ENCODE measurements at regions not wholly inside any gene's neighbourhood (a gene's known extent, or its start where the extent isn't known, plus 50 kb on each side); places are given as distances from the start of the nearest gene placed in this dataset.

DNA sequence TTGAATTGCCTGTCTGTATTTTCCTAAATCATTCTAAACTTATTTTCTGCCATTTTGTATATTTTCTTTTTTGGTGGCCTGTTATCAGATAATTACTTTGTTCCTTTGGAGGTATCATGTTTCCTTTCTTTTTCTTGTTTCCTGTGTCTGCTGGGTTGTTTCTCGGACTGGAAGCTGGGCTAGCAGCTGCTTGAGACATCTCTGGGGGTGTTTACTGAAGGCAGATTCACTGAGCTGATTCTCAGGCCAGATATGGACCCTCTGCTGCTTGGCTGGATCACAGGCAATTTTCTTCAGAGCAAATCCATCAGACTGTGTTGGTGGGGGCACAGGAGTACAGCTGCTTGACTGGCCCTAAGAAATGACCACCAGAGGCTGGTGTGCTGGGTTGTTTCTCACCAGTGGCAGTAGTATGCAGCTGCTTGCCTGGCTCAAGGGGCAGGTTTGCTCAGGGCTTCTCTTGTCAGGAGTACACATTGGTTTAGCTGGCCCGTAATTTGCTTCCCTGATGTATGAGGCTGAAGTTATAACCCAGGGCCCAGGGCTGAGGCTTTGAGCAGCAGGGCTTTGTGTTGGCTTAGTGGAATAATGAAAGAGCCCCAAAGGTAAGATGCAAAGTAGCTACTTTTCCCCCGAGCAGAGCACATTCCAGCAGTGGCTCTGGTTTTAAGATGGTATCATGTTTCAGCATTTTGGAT lies 680.6 kb downstream of the TECRL start:
- in situ Hi-C loops (cut with MboI; ENCODE audit: low sequenced_read_pairs, unreplicated experiment) = no loop called here
- TF ChIP-seq, protein P1, sequence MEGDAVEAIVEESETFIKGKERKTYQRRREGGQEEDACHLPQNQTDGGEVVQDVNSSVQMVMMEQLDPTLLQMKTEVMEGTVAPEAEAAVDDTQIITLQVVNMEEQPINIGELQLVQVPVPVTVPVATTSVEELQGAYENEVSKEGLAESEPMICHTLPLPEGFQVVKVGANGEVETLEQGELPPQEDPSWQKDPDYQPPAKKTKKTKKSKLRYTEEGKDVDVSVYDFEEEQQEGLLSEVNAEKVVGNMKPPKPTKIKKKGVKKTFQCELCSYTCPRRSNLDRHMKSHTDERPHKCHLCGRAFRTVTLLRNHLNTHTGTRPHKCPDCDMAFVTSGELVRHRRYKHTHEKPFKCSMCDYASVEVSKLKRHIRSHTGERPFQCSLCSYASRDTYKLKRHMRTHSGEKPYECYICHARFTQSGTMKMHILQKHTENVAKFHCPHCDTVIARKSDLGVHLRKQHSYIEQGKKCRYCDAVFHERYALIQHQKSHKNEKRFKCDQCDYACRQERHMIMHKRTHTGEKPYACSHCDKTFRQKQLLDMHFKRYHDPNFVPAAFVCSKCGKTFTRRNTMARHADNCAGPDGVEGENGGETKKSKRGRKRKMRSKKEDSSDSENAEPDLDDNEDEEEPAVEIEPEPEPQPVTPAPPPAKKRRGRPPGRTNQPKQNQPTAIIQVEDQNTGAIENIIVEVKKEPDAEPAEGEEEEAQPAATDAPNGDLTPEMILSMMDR (IDR thresholded peaks at IDR 0.05; ENCODE audit: borderline replicate concordance, control extremely low read depth, extremely low read depth, insufficient read depth, missing control alignments) = no peak
- no peak for DNase-seq (ENCODE audit: low spot score)

DNA sequence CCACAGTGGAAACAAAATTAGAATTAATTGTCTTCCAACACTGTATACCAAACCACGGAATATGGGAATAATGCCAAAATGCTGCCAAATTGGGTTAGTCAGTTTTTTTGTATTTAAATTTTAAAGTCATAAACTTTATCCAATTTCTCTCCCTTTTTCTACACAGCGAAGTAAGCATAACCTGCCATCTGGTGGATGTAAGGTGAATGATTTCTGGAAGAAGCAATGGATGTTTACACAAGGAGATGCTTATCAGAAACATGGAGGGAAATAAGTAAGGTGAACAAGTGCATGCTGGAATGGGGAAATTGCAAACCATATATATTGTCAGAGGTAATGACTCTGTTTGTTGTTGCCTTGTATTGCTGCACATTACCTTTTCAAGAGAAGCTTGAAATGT lies 691.9 kb downstream of the TECRL start:
- TF ChIP-seq, protein P1 (IDR thresholded peaks at IDR 0.05; ENCODE audit: borderline replicate concordance, control extremely low read depth, extremely low read depth, insufficient read depth, missing control alignments) = no peak
- in situ Hi-C loops (cut with MboI; ENCODE audit: low sequenced_read_pairs, unreplicated experiment) = no loop called here
- no peak for DNase-seq (ENCODE audit: low spot score)

DNA sequence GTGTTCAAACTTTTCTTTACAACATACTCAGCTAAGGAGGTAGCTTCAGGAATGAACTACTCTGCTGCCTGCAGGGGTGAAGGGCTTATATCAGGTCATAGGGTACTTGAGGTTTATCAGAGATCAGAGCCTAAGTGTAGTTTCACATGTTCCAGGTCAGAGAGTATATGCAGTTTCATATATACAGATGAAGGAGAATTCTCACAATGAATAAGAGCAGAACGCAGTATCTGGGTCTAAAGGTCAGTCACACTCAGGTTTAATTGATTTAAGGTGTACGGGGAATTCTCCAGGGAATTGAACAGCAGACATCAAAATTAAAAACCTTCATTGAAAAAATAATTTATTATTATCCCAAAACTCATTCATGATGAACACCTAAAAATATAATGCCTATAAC lies 700.6 kb downstream of the TECRL start:
- TF ChIP-seq, protein P1 (IDR thresholded peaks at IDR 0.05; ENCODE audit: borderline replicate concordance, control extremely low read depth, extremely low read depth, insufficient read depth, missing control alignments) = no peak
- DNase-seq (ENCODE audit: low spot score) = no peak
- in situ Hi-C loops (cut with MboI; ENCODE audit: low sequenced_read_pairs, unreplicated experiment) = no loop called here

DNA sequence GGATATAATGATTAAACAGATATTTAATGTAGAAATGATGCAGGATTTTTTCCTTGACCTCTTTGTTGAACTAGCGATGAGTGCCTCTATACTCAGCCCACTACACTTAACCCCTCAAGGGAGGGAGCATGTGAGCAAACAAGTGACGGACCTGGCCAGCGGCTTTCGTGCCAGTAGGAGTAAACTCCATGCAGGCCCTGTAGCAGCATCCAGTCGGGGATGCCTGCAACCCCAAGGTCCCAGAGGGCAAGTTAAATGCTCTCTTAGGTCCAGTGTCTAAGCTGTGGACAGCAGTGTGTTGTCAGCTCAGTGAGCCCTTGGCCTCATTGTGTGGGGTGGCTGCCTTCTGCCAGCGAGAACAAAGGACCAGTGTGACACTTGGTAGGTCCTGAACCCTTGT lies 708.7 kb downstream of the TECRL start:
- DNase-seq (ENCODE audit: low spot score) = no peak
- in situ Hi-C loops (cut with MboI; ENCODE audit: low sequenced_read_pairs, unreplicated experiment) = no loop called here
- TF ChIP-seq, protein P1 (IDR thresholded peaks at IDR 0.05; ENCODE audit: borderline replicate concordance, control extremely low read depth, extremely low read depth, insufficient read depth, missing control alignments) = no peak

DNA sequence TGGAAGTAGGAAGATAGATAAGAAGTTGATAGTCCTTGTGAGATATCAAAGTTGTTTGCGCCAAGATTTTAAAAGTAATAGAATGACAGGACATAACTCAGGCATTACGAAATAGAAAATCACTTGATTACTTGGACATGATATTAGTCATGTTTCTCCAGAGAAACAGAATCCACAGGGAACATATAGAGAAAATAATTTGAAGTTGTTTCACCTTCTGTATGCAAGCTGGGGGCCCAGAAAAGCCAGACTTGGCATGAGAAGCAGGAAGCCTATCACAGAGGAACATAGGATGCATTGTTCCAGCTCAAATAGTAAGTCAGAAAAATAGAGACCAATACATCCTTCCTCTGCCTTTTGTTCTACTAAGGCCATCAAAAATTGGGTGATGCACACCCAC lies 715.9 kb downstream of the TECRL start:
- TF ChIP-seq, protein P1 (IDR thresholded peaks at IDR 0.05; ENCODE audit: borderline replicate concordance, control extremely low read depth, extremely low read depth, insufficient read depth, missing control alignments) = no peak
- no peak for DNase-seq (ENCODE audit: low spot score)
- in situ Hi-C loops (cut with MboI; ENCODE audit: low sequenced_read_pairs, unreplicated experiment) = no loop called here

DNA sequence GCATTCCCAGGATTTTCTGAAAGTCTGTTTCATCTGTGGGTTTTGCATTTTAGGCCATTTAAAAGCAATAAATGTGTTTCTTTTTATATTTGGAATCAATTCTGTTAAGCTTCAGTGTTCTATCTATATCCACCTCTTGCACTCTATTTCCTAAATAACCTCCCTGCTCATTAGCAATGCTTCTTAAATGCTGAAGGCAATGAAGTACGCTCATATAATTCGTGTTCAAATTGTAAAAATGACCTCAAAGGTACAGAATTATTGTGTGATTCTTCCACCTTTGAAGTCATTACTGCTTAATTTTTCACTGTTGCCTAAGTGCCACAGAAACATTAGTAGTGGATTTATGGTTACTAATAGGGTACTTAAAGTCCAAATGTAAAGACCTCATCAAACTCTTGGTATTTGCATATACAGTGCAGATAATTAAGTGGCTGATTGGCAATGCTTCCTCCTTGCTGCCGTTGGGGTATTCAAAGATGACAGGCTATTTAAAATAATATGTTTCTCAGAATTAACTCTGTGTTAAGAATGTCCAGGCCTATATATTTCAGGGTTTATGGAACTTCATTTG lies 730.8 kb downstream of the TECRL start:
- in situ Hi-C loops (cut with MboI; ENCODE audit: low sequenced_read_pairs, unreplicated experiment) = no loop called here
- TF ChIP-seq, protein P1 (IDR thresholded peaks at IDR 0.05; ENCODE audit: borderline replicate concordance, control extremely low read depth, extremely low read depth, insufficient read depth, missing control alignments) = no peak
- no peak for DNase-seq (ENCODE audit: low spot score)
